KG1 (cell line): ENCODE measurements at regions not wholly inside any gene's neighbourhood (a gene's known extent, or its start where the extent isn't known, plus 50 kb on each side); places are given as distances from the start of the nearest gene placed in this dataset.

Experiments used
- DNase-seq: peaks from one replicate; lab custom pipeline; 2025; lab: John Stamatoyannopoulos, UW

- no peak for DNase-seq
These were observed 974.0 kb upstream of the GHITM start for GRCh38 chr10:83165265-83165664.

- no peak for DNase-seq
These were observed 973.0 kb upstream of the GHITM start for GRCh38 chr10:83166344-83166743.

- no peak for DNase-seq
These were observed 972.2 kb upstream of the GHITM start for GRCh38 chr10:83167081-83167480.

GRCh38 chr10:83176901-83177300 is 962.4 kb upstream of the GHITM start:
- no peak for DNase-seq

GRCh38 chr10:83178526-83178925 is 960.8 kb upstream of the GHITM start:
- no peak for DNase-seq

- no peak for DNase-seq
These were observed 959.9 kb upstream of the GHITM start for GRCh38 chr10:83179371-83179770.

GRCh38 chr10:83182076-83182475 is 957.2 kb upstream of the GHITM start:
- DNase-seq, result no peak

- no peak for DNase-seq
These were observed 954.7 kb upstream of the GHITM start for GRCh38 chr10:83184641-83185040.

- no peak for DNase-seq
These were observed 948.7 kb upstream of the GHITM start for GRCh38 chr10:83190614-83191013.

GRCh38 chr10:83193026-83193425 is 946.3 kb upstream of the GHITM start:
- DNase-seq, result no peak

- DNase-seq, result no peak
These were observed 944.3 kb upstream of the GHITM start for GRCh38 chr10:83195021-83195420.

- DNase-seq, result no peak
These were observed 939.9 kb upstream of the GHITM start for GRCh38 chr10:83199374-83199773.

- no peak for DNase-seq
These were observed 933.4 kb upstream of the GHITM start for GRCh38 chr10:83205861-83206260.

GRCh38 chr10:83212632-83213334 is 926.5 kb upstream of the GHITM start:
- no peak for DNase-seq

GRCh38 chr10:83214136-83214535 is 925.2 kb upstream of the GHITM start:
- DNase-seq, result no peak

GRCh38 chr10:83218205-83218604 is 921.1 kb upstream of the GHITM start:
- DNase-seq, result no peak

GRCh38 chr10:83222300-83222699 is 917.0 kb upstream of the GHITM start:
- DNase-seq, result no peak

- no peak for DNase-seq
These were observed 916.2 kb upstream of the GHITM start for GRCh38 chr10:83222832-83223742.

- DNase-seq, result no peak
These were observed 913.5 kb upstream of the GHITM start for GRCh38 chr10:83225781-83226180.

- DNase-seq, result no peak
These were observed 909.3 kb upstream of the GHITM start for GRCh38 chr10:83229991-83230390.

- DNase-seq, result no peak
These were observed 905.6 kb upstream of the GHITM start for GRCh38 chr10:83233691-83234090.

GRCh38 chr10:83248106-83248631 is 891.1 kb upstream of the GHITM start:
- DNase-seq, result no peak

- no peak for DNase-seq
These were observed 888.9 kb upstream of the GHITM start for GRCh38 chr10:83250396-83250795.
